Endodermal cell (in vitro differentiated cells): ENCODE measurements at regions not wholly inside any gene's neighbourhood (a gene's known extent, or its start where the extent isn't known, plus 50 kb on each side); places are given as distances from the start of the nearest gene placed in this dataset.

Experiments used
- DNase-seq: peaks from one replicate; pipeline ENCODE4 v3.0.0-alpha.2; 2017
- H3K27ac ChIP-seq: 2 replicates; pipeline ENCODE4 v1.5.1; 2013; ENCODE audit warnings: mild to moderate bottlenecking, low read depth, low read length, moderate library complexity
- H3K27me3 ChIP-seq: 2 replicates; pipeline ENCODE4 v1.6.1; 2013; ENCODE audit warnings: mild to moderate bottlenecking, low read length, moderate library complexity; ENCODE audit not compliant: insufficient read depth, control insufficient read depth, poor library complexity, severe bottlenecking
- H3K36me3 ChIP-seq: 2 replicates; pipeline ENCODE4 v1.7.0; 2013; ENCODE audit warnings: mild to moderate bottlenecking, low read length, moderate library complexity; ENCODE audit not compliant: control insufficient read depth, insufficient read depth
- H3K4me1 ChIP-seq: one replicate; pipeline ENCODE4 v1.7.0; 2013; ENCODE audit warnings: low read length; ENCODE audit not compliant: control insufficient read depth, insufficient read depth
- H3K4me3 ChIP-seq: 2 replicates; pipeline ENCODE4 v1.5.1; 2013; ENCODE audit warnings: mild to moderate bottlenecking, low read length, moderate library complexity
- H3K9ac ChIP-seq: 2 replicates; pipeline ENCODE4 v1.6.1; 2013; ENCODE audit warnings: mild to moderate bottlenecking, low read length, moderate library complexity; ENCODE audit not compliant: poor library complexity, severe bottlenecking; ENCODE audit errors: extremely low read depth
- H3K9me3 ChIP-seq: 2 replicates; pipeline ENCODE4 v1.6.1; 2013; ENCODE audit warnings: mild to moderate bottlenecking, low read length, moderate library complexity; ENCODE audit not compliant: control insufficient read depth
- H3K27ac Mint-ChIP-seq: 2 replicates; pipeline ENCODE4 v1.8.0; 2020; ENCODE audit warnings: mixed read lengths
- H3K27me3 Mint-ChIP-seq: 2 replicates; pipeline ENCODE4 v1.8.0; 2021; ENCODE audit warnings: mild to moderate bottlenecking, mixed read lengths; ENCODE audit not compliant: insufficient read depth
- H3K36me3 Mint-ChIP-seq: 2 replicates; pipeline ENCODE4 v1.8.0; 2020; ENCODE audit warnings: low read depth, mixed read lengths
- H3K4me1 Mint-ChIP-seq: 2 replicates; pipeline ENCODE4 v1.8.0; 2020; ENCODE audit warnings: mixed read lengths
- H3K4me3 Mint-ChIP-seq: 2 replicates; pipeline ENCODE4 v1.8.0; 2020; ENCODE audit warnings: mild to moderate bottlenecking, moderate library complexity, mixed read lengths
- H3K9me3 Mint-ChIP-seq: 2 replicates; pipeline ENCODE4 v1.8.0; 2020; ENCODE audit warnings: mild to moderate bottlenecking, mixed read lengths
- WGBS, 2 experiments: methylation state at CpG; one replicate each; pipeline versions ENCODE4 v1.1.5 to v1.1.7; 2013; ENCODE audit warnings: missing lambda C conversion rate in 2 of 2, mixed read lengths in 1 of 2; ENCODE audit not compliant: insufficient coverage in 1 of 2, insufficient read length in 1 of 2; 5-methylcytosine and 5-hydroxymethylcytosine counted together
- TF ChIP-seq, protein P1 (sequence below): fragments of 200-600 bp; sonication (generic); conservative IDR thresholded peaks from 2 replicates; pipeline ENCODE4 v1.5.0; 2021; ENCODE audit warnings: antibody characterized with exemption, mild to moderate bottlenecking

DNA sequence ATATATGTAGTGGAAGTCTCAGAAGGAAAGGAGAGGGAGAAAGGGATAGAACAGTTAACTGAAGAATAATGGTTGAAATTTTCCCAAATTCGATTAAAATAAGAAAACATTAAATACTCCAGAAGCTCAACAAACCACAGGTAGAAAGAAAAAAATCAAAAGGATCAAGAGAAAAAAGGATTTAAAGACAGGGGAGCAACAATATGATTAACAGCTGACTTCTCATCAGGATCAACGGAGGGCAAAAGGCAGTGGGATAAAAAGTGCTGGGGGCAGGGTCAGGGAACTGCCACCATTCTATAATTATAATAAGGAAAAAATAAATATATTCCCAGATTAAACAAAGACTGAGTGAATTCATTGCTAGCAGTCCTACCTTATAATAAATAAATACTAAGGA lies 55.3 kb downstream of the CDKN2C start:
- peaks cover 6% of the 10 kb centered on the region for H3K27me3 Mint-ChIP-seq
- Histone ChIP-seq H3K27me3 (no peaks in the 10 kb centered on the region), H3K27ac (no peak overlapping the region), H3K4me1 (no peaks in the 10 kb centered on the region), H3K9ac (no peak overlapping the region), H3K9me3 (no peaks in the 10 kb centered on the region), H3K4me3 (no peak overlapping the region), H3K36me3 (no peaks in the 10 kb centered on the region)
- H3K9me3 Mint-ChIP-seq = peaks cover 2% of the 10 kb centered on the region
- TF ChIP-seq, protein P1, sequence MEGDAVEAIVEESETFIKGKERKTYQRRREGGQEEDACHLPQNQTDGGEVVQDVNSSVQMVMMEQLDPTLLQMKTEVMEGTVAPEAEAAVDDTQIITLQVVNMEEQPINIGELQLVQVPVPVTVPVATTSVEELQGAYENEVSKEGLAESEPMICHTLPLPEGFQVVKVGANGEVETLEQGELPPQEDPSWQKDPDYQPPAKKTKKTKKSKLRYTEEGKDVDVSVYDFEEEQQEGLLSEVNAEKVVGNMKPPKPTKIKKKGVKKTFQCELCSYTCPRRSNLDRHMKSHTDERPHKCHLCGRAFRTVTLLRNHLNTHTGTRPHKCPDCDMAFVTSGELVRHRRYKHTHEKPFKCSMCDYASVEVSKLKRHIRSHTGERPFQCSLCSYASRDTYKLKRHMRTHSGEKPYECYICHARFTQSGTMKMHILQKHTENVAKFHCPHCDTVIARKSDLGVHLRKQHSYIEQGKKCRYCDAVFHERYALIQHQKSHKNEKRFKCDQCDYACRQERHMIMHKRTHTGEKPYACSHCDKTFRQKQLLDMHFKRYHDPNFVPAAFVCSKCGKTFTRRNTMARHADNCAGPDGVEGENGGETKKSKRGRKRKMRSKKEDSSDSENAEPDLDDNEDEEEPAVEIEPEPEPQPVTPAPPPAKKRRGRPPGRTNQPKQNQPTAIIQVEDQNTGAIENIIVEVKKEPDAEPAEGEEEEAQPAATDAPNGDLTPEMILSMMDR = no peak
- no peak overlapping the region for H3K4me3 Mint-ChIP-seq
- H3K27ac Mint-ChIP-seq = no peak overlapping the region
- 92% methylated on average over 1 of the region's 2 CpGs; no CpG with 5 or more reads in 1 of the 2 experiments for WGBS, 2 experiments
- no peaks in the 10 kb centered on the region for H3K4me1 Mint-ChIP-seq
- no peaks in the 10 kb centered on the region for H3K36me3 Mint-ChIP-seq
- DNase-seq = no peak

DNA sequence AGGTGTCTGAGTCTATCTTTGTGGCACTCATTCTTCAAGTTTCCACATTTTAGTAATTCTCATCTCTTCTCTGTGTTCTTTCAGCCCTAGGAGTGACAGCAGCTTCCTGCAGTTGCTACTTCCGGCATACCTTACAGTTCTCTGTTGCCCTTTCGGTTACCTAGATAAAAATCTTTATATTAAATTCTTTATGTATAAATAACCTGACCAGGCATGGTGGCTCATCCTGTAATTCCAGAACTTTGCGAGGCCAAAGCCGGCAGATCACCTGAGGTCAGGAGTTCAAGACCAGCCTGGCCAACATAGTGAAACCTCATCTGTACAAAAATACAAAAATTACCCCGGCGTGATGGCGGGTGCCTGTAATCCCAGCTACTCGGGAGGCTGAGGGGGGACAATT lies 62.9 kb downstream of the CDKN2C start:
- Histone ChIP-seq H3K4me3 (no peak overlapping the region), H3K36me3 (no peaks in the 10 kb centered on the region), H3K9me3 (no peaks in the 10 kb centered on the region), H3K27me3 (no peaks in the 10 kb centered on the region), H3K9ac (no peak overlapping the region), H3K27ac (no peak overlapping the region), H3K4me1 (no peaks in the 10 kb centered on the region)
- no peak for DNase-seq
- TF ChIP-seq, protein P1 = no peak
- no peaks in the 10 kb centered on the region for H3K9me3 Mint-ChIP-seq
- peaks cover 3% of the 10 kb centered on the region for H3K27me3 Mint-ChIP-seq
- no peaks in the 10 kb centered on the region for H3K36me3 Mint-ChIP-seq
- no peaks in the 10 kb centered on the region for H3K4me1 Mint-ChIP-seq
- no peak overlapping the region for H3K27ac Mint-ChIP-seq
- H3K4me3 Mint-ChIP-seq = no peak overlapping the region
- 80 to 92% methylated on average over 2 to 7 of the region's 8 CpGs for WGBS, 2 experiments

DNA sequence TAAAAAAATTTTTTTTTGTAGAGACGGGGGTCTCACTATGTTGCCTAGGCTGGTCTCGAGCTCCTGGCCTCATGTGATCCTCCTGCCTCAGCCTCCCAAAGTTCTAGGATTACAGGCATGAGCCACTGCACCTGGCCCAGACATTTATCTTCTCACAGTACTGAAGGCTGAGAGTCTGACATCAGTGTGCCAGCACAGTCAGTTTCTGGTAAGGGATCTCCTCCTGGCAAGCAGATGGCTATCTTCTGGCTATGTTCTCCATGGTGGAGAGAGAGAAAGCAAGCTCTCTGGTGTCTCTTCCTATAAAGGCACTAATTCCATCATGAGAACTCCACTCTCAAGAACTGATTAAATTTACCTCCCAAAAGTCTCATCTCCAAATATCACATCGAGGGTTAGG lies 57.8 kb upstream of the C1orf185 start:
- no peak overlapping the region for H3K4me3 Mint-ChIP-seq
- no peak overlapping the region for H3K27ac Mint-ChIP-seq
- H3K27me3 ChIP-seq = peaks cover 5% of the 10 kb centered on the region
- peaks cover 6% of the 10 kb centered on the region for H3K9me3 Mint-ChIP-seq
- H3K4me1 Mint-ChIP-seq = no peaks in the 10 kb centered on the region
- 87 to 89% methylated on average over 2 to 3 of the region's 3 CpGs for WGBS, 2 experiments
- H3K27ac ChIP-seq = no peak overlapping the region
- H3K36me3 Mint-ChIP-seq = no peaks in the 10 kb centered on the region
- H3K4me1 ChIP-seq = no peaks in the 10 kb centered on the region
- TF ChIP-seq, protein P1 = no peak
- no peak for DNase-seq
- H3K4me3 ChIP-seq = no peak overlapping the region
- no peaks in the 10 kb centered on the region for H3K36me3 ChIP-seq
- H3K9ac ChIP-seq = no peak overlapping the region
- peaks cover 19% of the 10 kb centered on the region for H3K27me3 Mint-ChIP-seq
- no peaks in the 10 kb centered on the region for H3K9me3 ChIP-seq
